ENCODE measurements at regions not wholly inside any gene's neighbourhood (a gene's known extent, or its start where the extent isn't known, plus 50 kb on each side); places are given as distances from the start of the nearest gene placed in this dataset.

GRCh38 chr5:22947921-22948320 is 94.8 kb upstream of the CDH12 start:
- BruUV-seq (replicated peaks) = no TSS peak
- no peak overlapping the region for H3K27ac ChIP-seq (ENCODE audit: low read depth, low read length, poor library complexity, severe bottlenecking)
- intact Hi-C loops (cut with micrococcal nuclease; ENCODE audit: unreplicated experiment) = no loop called here
- no peaks in the 10 kb centered on the region for H3K4me1 ChIP-seq (ENCODE audit: insufficient read depth, low read length, poor library complexity, severe bottlenecking)
- ChIA-PET POLR2A (ENCODE audit: low non-redundant PET) (no interaction called here), CTCF (no interaction called here)
- H3K27me3 ChIP-seq (replicated peaks; ENCODE audit: insufficient read depth, low read depth, low read length, poor library complexity) = no peaks in the 10 kb centered on the region
- H3K9me3 ChIP-seq (ENCODE audit: low read depth, low read length, poor library complexity, severe bottlenecking) = no peaks in the 10 kb centered on the region
- H3K36me3 ChIP-seq (ENCODE audit: insufficient read depth, low read length, poor library complexity, severe bottlenecking) = no peaks in the 10 kb centered on the region
- no peak overlapping the region for H3K4me3 ChIP-seq (ENCODE audit: low read depth, low read length, poor library complexity, severe bottlenecking)
- TF ChIP-seq EZH2 (IDR thresholded peaks at IDR 0.05; ENCODE audit: borderline replicate concordance, low read depth, low read length, poor library complexity, severe bottlenecking) (no peak), CTCF (conservative IDR thresholded peaks at IDR 0.05; ENCODE audit: low read depth, low read length) (no peak)
- DNase-seq (ENCODE audit: low spot score) = no peak

- H3K27ac ChIP-seq (ENCODE audit: low read depth, low read length, poor library complexity, severe bottlenecking) = no peak overlapping the region
- TF ChIP-seq EZH2 (IDR thresholded peaks at IDR 0.05; ENCODE audit: borderline replicate concordance, low read depth, low read length, poor library complexity, severe bottlenecking) = no peak
- no peak for TF ChIP-seq CTCF (conservative IDR thresholded peaks at IDR 0.05; ENCODE audit: low read depth, low read length)
- BruUV-seq (replicated peaks) = no TSS peak
- H3K27me3 ChIP-seq (replicated peaks; ENCODE audit: insufficient read depth, low read depth, low read length, poor library complexity) = no peaks in the 10 kb centered on the region
- POLR2A ChIA-PET (ENCODE audit: low non-redundant PET) = no interaction called here
- intact Hi-C loops (cut with micrococcal nuclease; ENCODE audit: unreplicated experiment) = no loop called here
- no peak overlapping the region for H3K4me3 ChIP-seq (ENCODE audit: low read depth, low read length, poor library complexity, severe bottlenecking)
- CTCF ChIA-PET = no interaction called here
- no peaks in the 10 kb centered on the region for H3K4me1 ChIP-seq (ENCODE audit: insufficient read depth, low read length, poor library complexity, severe bottlenecking)
- no peaks in the 10 kb centered on the region for H3K36me3 ChIP-seq (ENCODE audit: insufficient read depth, low read length, poor library complexity, severe bottlenecking)
- no peaks in the 10 kb centered on the region for H3K9me3 ChIP-seq (ENCODE audit: low read depth, low read length, poor library complexity, severe bottlenecking)
- DNase-seq (ENCODE audit: low spot score) = no peak
These were observed 85.2 kb upstream of the CDH12 start for GRCh38 chr5:22938362-22938761.

GRCh38 chr5:22928821-22929482 is 75.8 kb upstream of the CDH12 start:
- POLR2A ChIA-PET (ENCODE audit: low non-redundant PET) = no interaction called here
- intact Hi-C loops (cut with micrococcal nuclease; ENCODE audit: unreplicated experiment) = no loop called here
- H3K9me3 ChIP-seq (ENCODE audit: low read depth, low read length, poor library complexity, severe bottlenecking) = no peaks in the 10 kb centered on the region
- no TSS peak for BruUV-seq (replicated peaks)
- CTCF ChIA-PET = no interaction called here
- H3K27me3 ChIP-seq (replicated peaks; ENCODE audit: insufficient read depth, low read depth, low read length, poor library complexity) = no peaks in the 10 kb centered on the region
- DNase-seq (ENCODE audit: low spot score) = peak; percentile 10
- no peak overlapping the region for H3K4me3 ChIP-seq (ENCODE audit: low read depth, low read length, poor library complexity, severe bottlenecking)
- no peaks in the 10 kb centered on the region for H3K36me3 ChIP-seq (ENCODE audit: insufficient read depth, low read length, poor library complexity, severe bottlenecking)
- H3K27ac ChIP-seq (ENCODE audit: low read depth, low read length, poor library complexity, severe bottlenecking) = no peak overlapping the region
- H3K4me1 ChIP-seq (ENCODE audit: insufficient read depth, low read length, poor library complexity, severe bottlenecking) = no peaks in the 10 kb centered on the region
- TF ChIP-seq EZH2 (IDR thresholded peaks at IDR 0.05; ENCODE audit: borderline replicate concordance, low read depth, low read length, poor library complexity, severe bottlenecking) (no peak), CTCF (conservative IDR thresholded peaks at IDR 0.05; ENCODE audit: low read depth, low read length) (no peak)
